ENCODE measurements at regions not wholly inside any gene's neighbourhood (a gene's known extent, or its start where the extent isn't known, plus 50 kb on each side); places are given as distances from the start of the nearest gene placed in this dataset.

DNA sequence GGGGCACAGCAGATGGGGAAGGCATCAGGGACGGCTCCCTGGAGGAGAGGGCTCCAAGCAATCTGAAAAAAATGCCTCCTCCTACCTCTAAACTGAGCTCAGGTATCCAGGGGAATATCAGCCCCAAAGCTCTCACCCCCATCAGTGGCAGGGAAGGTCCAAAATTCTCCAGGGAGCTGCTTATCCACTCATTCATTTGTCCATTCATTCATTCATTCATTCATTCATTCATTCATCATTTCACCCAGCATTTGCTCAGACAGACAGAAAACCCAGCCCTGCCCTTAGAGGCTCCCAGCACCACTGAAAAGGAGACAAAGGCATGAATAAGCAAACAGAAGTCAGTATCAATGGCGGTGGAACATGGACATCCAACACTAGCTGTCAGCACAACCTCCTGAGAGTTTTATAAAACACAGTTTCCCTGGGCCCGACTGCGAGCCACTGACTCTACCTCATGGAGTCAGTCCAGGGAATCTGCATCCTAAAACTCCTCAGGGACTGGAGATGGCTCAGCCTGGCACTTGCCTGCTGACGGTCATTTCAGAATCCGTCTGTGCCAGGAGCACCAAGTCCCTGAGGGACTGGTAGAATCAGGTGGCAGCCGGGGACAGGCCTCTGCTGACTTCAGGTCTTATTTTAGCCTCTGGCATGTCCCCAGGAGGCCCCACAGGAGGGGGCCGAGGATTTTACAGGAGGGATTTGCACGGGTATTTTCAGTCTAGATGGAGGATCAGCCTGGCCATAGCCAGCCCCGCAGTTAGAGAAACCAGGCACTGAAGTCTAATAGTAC lies 164.6 kb downstream of the MN1 start:
- Histone ChIP-seq H3K36me3 (ENCODE audit: control insufficient read depth in 2 of 2, insufficient read depth in 2 of 2, low read length in 2 of 2) (no peaks in the 10 kb centered on the region), H3K9ac (ENCODE audit: low read length in 2 of 2) (no peak overlapping the region), H3K4me1 (ENCODE audit: control insufficient read depth, insufficient read depth, low read length) (peaks cover 23% of the 10 kb centered on the region), H3K27me3 (ENCODE audit: control insufficient read depth in 1 of 2, insufficient read depth in 2 of 2, low read length in 2 of 2) (peaks cover 0 to 6% of the 10 kb centered on the region in 2 donors), H3K9me3 (ENCODE audit: control insufficient read depth in 2 of 2, low read length in 2 of 2) (no peaks in the 10 kb centered on the region), H3K4me3 (ENCODE audit: low read length in 2 of 2) (no peak overlapping the region), H3K27ac (ENCODE audit: low read length) (no peak overlapping the region)

- Histone ChIP-seq H3K4me3 (ENCODE audit: low read length in 2 of 2) (no peak overlapping the region), H3K27me3 (ENCODE audit: control insufficient read depth in 1 of 2, insufficient read depth in 2 of 2, low read length in 2 of 2) (peaks cover 0 to 5% of the 10 kb centered on the region in 2 donors), H3K9ac (ENCODE audit: low read length in 2 of 2) (no peak overlapping the region), H3K36me3 (ENCODE audit: control insufficient read depth in 2 of 2, insufficient read depth in 2 of 2, low read length in 2 of 2) (no peaks in the 10 kb centered on the region), H3K4me1 (ENCODE audit: control insufficient read depth, insufficient read depth, low read length) (peaks cover 26% of the 10 kb centered on the region), H3K9me3 (ENCODE audit: control insufficient read depth in 2 of 2, low read length in 2 of 2) (no peaks in the 10 kb centered on the region), H3K27ac (ENCODE audit: low read length) (no peak overlapping the region)
Measured at GRCh38 chr22:27637604-27638003, 164.0 kb downstream of the MN1 start.

- Histone ChIP-seq H3K4me1 (ENCODE audit: control insufficient read depth, insufficient read depth, low read length) (peaks cover 22% of the 10 kb centered on the region), H3K36me3 (ENCODE audit: control insufficient read depth in 2 of 2, insufficient read depth in 2 of 2, low read length in 2 of 2) (no peaks in the 10 kb centered on the region), H3K4me3 (ENCODE audit: low read length in 2 of 2) (no peak overlapping the region), H3K9me3 (ENCODE audit: control insufficient read depth in 2 of 2, low read length in 2 of 2) (no peaks in the 10 kb centered on the region), H3K27me3 (ENCODE audit: control insufficient read depth in 1 of 2, insufficient read depth in 2 of 2, low read length in 2 of 2) (peaks cover 0 to 2% of the 10 kb centered on the region in 2 donors), H3K27ac (ENCODE audit: low read length) (no peak overlapping the region), H3K9ac (ENCODE audit: low read length in 2 of 2) (no peak overlapping the region)
Measured at GRCh38 chr22:27638329-27639233, 163.0 kb downstream of the MN1 start.

DNA sequence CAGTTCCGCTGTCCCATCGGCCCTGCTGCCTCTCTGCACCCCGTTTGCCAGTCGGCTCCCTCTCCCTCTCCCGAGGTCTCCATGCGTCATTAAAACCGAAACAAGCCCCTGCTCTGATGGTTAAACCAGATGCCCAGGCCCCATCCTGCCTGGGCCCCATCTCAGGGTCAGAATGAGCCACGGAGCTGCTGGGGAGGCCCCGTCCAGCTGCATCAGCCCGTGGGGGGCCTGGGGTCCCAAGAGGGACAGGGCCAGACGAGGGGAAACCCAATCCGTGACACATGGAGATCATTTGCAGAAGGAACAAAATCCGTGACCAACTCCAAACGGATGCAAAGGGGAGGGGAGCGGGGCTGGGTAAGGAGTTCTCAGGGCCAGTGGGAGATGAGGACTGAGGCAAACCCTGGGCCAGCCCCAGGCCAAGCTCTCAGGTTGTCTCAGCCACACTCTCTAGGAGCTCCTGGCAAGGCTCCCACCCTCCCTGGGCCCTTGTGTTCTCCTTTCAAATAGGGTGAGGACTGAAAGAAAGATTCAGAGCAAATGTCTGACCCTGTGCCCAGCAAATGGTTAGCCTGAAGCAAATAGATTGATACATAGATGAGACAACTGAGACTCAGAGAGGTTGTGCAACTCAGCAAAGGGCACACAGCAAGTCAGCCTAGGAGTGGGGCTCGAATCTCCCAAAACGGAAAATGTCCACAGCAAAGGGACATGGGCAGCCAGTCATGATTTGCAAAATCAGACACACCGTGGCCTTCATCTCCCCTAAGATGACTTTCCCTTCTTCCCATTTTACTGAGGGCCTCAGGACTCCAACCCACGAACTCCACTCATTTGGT lies 162.1 kb downstream of the MN1 start:
- Histone ChIP-seq H3K9me3 (ENCODE audit: control insufficient read depth in 2 of 2, low read length in 2 of 2) (no peaks in the 10 kb centered on the region), H3K27me3 (ENCODE audit: control insufficient read depth in 1 of 2, insufficient read depth in 2 of 2, low read length in 2 of 2) (no peaks in the 10 kb centered on the region), H3K36me3 (ENCODE audit: control insufficient read depth in 2 of 2, insufficient read depth in 2 of 2, low read length in 2 of 2) (no peaks in the 10 kb centered on the region), H3K4me3 (ENCODE audit: low read length in 2 of 2) (no peak overlapping the region), H3K9ac (ENCODE audit: low read length in 2 of 2) (no peak overlapping the region), H3K27ac (ENCODE audit: low read length) (no peak overlapping the region), H3K4me1 (ENCODE audit: control insufficient read depth, insufficient read depth, low read length) (peaks cover 22% of the 10 kb centered on the region)

DNA sequence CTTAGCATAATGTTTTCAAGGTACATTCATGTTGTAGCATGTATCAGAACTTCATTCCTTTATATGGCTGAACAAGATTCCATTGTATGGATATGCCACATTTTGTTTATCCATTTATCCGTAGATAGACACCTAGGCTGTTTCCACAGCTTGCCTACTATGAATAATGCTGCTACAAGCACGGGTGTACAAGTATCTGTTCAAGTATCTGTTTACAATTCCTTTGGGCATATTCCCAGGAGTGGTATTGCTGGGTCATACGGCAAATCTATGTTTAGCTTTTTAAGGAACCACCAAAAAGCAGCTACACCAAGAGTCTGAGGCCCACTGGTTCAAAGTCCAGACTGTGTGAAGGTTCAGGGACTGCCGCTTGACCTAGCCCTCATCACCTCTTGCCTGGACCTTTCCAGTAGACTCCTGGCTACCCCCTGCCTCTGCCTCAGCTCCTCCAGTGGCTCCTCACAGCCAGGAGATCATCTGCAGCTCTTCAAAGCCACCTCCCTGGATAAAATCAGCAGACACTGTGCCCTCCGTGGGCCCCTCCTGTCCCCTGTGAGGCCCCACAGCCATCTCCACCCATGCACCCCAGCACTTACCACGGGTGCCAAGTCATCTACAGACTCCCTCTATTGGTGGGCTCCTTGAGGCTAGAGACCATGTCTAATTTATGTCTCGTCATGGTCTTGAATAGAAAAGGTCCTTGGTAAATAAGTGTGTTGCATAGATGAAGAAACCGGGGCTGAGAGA lies 160.3 kb downstream of the MN1 start:
- H3K4me1 ChIP-seq (ENCODE audit: control insufficient read depth, insufficient read depth, low read length) = peaks cover 22% of the 10 kb centered on the region

GRCh38 chr22:27642104-27642800 lies 159.3 kb downstream of the MN1 start:
- Histone ChIP-seq H3K9me3 (ENCODE audit: control insufficient read depth in 2 of 2, low read length in 2 of 2) (no peaks in the 10 kb centered on the region), H3K4me3 (ENCODE audit: low read length in 2 of 2) (no peak overlapping the region), H3K27ac (ENCODE audit: low read length) (no peak overlapping the region), H3K9ac (ENCODE audit: low read length in 2 of 2) (no peak overlapping the region), H3K36me3 (ENCODE audit: control insufficient read depth in 2 of 2, insufficient read depth in 2 of 2, low read length in 2 of 2) (no peaks in the 10 kb centered on the region), H3K4me1 (ENCODE audit: control insufficient read depth, insufficient read depth, low read length) (peaks cover 16% of the 10 kb centered on the region), H3K27me3 (ENCODE audit: control insufficient read depth in 1 of 2, insufficient read depth in 2 of 2, low read length in 2 of 2) (no peaks in the 10 kb centered on the region)

More for the DNA sequence above, 160.3 kb downstream of the MN1 start:
- no peak overlapping the region for H3K9ac ChIP-seq (ENCODE audit: low read length in 2 of 2)
- no peaks in the 10 kb centered on the region for H3K9me3 ChIP-seq (ENCODE audit: control insufficient read depth in 2 of 2, low read length in 2 of 2)
- no peak overlapping the region for H3K4me3 ChIP-seq (ENCODE audit: low read length in 2 of 2)
- no peak overlapping the region for H3K27ac ChIP-seq (ENCODE audit: low read length)
- H3K27me3 ChIP-seq (ENCODE audit: control insufficient read depth in 1 of 2, insufficient read depth in 2 of 2, low read length in 2 of 2) = no peaks in the 10 kb centered on the region
- H3K36me3 ChIP-seq (ENCODE audit: control insufficient read depth in 2 of 2, insufficient read depth in 2 of 2, low read length in 2 of 2) = no peaks in the 10 kb centered on the region

DNA sequence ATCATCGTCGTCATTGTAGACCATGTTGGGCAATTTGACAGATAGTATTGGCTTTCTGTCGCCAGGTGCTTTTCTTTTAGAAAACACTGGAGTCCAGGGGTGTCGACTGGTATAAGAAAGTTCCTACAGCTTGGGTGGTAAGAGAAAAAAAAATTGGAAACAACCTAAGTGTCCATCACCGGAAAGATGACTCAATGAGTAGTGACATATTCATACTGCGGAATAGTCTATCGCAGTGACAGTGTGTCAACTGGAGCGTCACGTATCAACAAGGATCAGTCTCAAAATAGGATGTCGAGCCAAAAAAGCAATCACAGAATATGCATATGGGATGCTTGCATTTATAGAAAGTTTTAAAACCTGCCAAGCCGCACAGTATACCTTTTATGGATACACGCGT lies 157.6 kb downstream of the MN1 start:
- Histone ChIP-seq H3K9me3 (ENCODE audit: control insufficient read depth in 2 of 2, low read length in 2 of 2) (no peaks in the 10 kb centered on the region), H3K4me3 (ENCODE audit: low read length in 2 of 2) (no peak overlapping the region), H3K36me3 (ENCODE audit: control insufficient read depth in 2 of 2, insufficient read depth in 2 of 2, low read length in 2 of 2) (no peaks in the 10 kb centered on the region), H3K27ac (ENCODE audit: low read length) (no peak overlapping the region), H3K9ac (ENCODE audit: low read length in 2 of 2) (no peak overlapping the region), H3K27me3 (ENCODE audit: control insufficient read depth in 1 of 2, insufficient read depth in 2 of 2, low read length in 2 of 2) (no peaks in the 10 kb centered on the region), H3K4me1 (ENCODE audit: control insufficient read depth, insufficient read depth, low read length) (peaks cover 11% of the 10 kb centered on the region)

- no peaks in the 10 kb centered on the region for H3K9me3 ChIP-seq (ENCODE audit: control insufficient read depth in 2 of 2, low read length in 2 of 2)
- H3K4me1 ChIP-seq (ENCODE audit: control insufficient read depth, insufficient read depth, low read length) = peaks cover 11% of the 10 kb centered on the region
- no peak overlapping the region for H3K4me3 ChIP-seq (ENCODE audit: low read length in 2 of 2)
- H3K9ac ChIP-seq (ENCODE audit: low read length in 2 of 2) = no peak overlapping the region
- no peaks in the 10 kb centered on the region for H3K27me3 ChIP-seq (ENCODE audit: control insufficient read depth in 1 of 2, insufficient read depth in 2 of 2, low read length in 2 of 2)
- H3K27ac ChIP-seq (ENCODE audit: low read length) = no peak overlapping the region
- no peaks in the 10 kb centered on the region for H3K36me3 ChIP-seq (ENCODE audit: control insufficient read depth in 2 of 2, insufficient read depth in 2 of 2, low read length in 2 of 2)
Measured at GRCh38 chr22:27644566-27644965, 157.0 kb downstream of the MN1 start.

DNA sequence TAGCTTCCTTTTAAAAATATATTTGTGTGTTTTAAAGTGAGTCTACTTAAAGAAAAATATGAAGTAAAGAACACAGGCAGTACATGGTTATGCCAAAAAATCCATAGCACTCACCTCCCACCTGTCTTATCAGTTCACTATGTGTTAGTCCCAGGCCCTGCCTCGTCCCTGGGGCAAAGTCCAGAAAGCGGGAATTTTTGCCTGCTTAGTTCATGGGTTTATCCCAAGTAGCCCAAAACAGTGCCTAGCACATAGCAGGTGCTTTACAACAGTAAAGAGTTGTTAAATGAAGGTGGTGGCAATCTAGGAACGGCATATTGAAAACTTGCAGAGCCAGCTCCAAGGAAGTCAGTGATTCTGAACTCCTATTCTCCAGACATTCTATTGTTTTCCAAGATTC lies 154.0 kb downstream of the MN1 start:
- no peak overlapping the region for H3K27ac ChIP-seq (ENCODE audit: low read length)
- no peak overlapping the region for H3K9ac ChIP-seq (ENCODE audit: low read length in 2 of 2)
- no peaks in the 10 kb centered on the region for H3K27me3 ChIP-seq (ENCODE audit: control insufficient read depth in 1 of 2, insufficient read depth in 2 of 2, low read length in 2 of 2)
- H3K9me3 ChIP-seq (ENCODE audit: control insufficient read depth in 2 of 2, low read length in 2 of 2) = no peaks in the 10 kb centered on the region
- H3K4me1 ChIP-seq (ENCODE audit: control insufficient read depth, insufficient read depth, low read length) = peaks cover 19% of the 10 kb centered on the region
- no peak overlapping the region for H3K4me3 ChIP-seq (ENCODE audit: low read length in 2 of 2)
- H3K36me3 ChIP-seq (ENCODE audit: control insufficient read depth in 2 of 2, insufficient read depth in 2 of 2, low read length in 2 of 2) = no peaks in the 10 kb centered on the region

Measured in stomach smooth muscle (tissue), 2 donors.